ENCODE measurements at regions not wholly inside any gene's neighbourhood (a gene's known extent, or its start where the extent isn't known, plus 50 kb on each side); places are given as distances from the start of the nearest gene placed in this dataset.

- TF ChIP-seq GATA2 (IDR thresholded peaks at IDR 0.05; ENCODE audit: low read depth, low read length) = no peak
- no peak for TF ChIP-seq GATA3 (IDR thresholded peaks at IDR 0.05; ENCODE audit: low read depth, low read length)
These were observed 675.9 kb upstream of the ZNF608 start for GRCh38 chr5:125422342-125422741.

Measured in SH-SY5Y (cell line).